RKO (cell line): ENCODE measurements at regions not wholly inside any gene's neighbourhood (a gene's known extent, or its start where the extent isn't known, plus 50 kb on each side); places are given as distances from the start of the nearest gene placed in this dataset.
"Not testable (repeated sequence)": the region's sequence is repeated elsewhere in the genome, so short reads cannot be mapped to it uniquely, and the experiment has no call there.

Experiments used
- DNase-seq: peaks from one replicate; pipeline ENCODE4 v3.0.0-alpha.2; 2016; ENCODE audit warnings: low spot score

- no peak for DNase-seq
Measured at GRCh38 chr18:67007999-67008398, 404.1 kb upstream of the CDH19 start.

- no peak for DNase-seq
Measured at GRCh38 chr18:67007085-67007484, 403.2 kb upstream of the CDH19 start.

- no peak for DNase-seq
Measured at GRCh38 chr18:67001052-67001451, 397.2 kb upstream of the CDH19 start.

GRCh38 chr18:66999003-66999402, 395.1 kb upstream of the CDH19 start:
- DNase-seq: no peak

GRCh38 chr18:66995270-66995669, 391.4 kb upstream of the CDH19 start:
- no peak for DNase-seq

- no peak for DNase-seq
Measured at GRCh38 chr18:66994790-66995189, 390.9 kb upstream of the CDH19 start.

GRCh38 chr18:66993492-66993891, 389.6 kb upstream of the CDH19 start:
- no peak for DNase-seq

GRCh38 chr18:66990909-66991308, 387.0 kb upstream of the CDH19 start:
- DNase-seq: no peak

GRCh38 chr18:66979009-66979408, 375.1 kb upstream of the CDH19 start:
- no peak for DNase-seq

GRCh38 chr18:66972681-66973080, 368.8 kb upstream of the CDH19 start:
- DNase-seq: no peak

GRCh38 chr18:66971960-66972359, 368.1 kb upstream of the CDH19 start:
- no peak for DNase-seq

- DNase-seq: no peak
Measured at GRCh38 chr18:66966171-66966570, 362.3 kb upstream of the CDH19 start.

- no peak for DNase-seq
Measured at GRCh38 chr18:66958309-66958708, 354.4 kb upstream of the CDH19 start.

- no peak for DNase-seq
Measured at GRCh38 chr18:66951750-66952149, 347.9 kb upstream of the CDH19 start.

- DNase-seq: no peak
Measured at GRCh38 chr18:66949419-66949818, 345.5 kb upstream of the CDH19 start.

GRCh38 chr18:66937546-66937945, 333.7 kb upstream of the CDH19 start:
- DNase-seq: no peak

- no peak for DNase-seq
Measured at GRCh38 chr18:66931010-66931409, 327.1 kb upstream of the CDH19 start.

GRCh38 chr18:66916834-66917233, 312.9 kb upstream of the CDH19 start:
- DNase-seq: no peak

- DNase-seq: no peak
Measured at GRCh38 chr18:66900837-66901236, 296.9 kb upstream of the CDH19 start.

GRCh38 chr18:66895631-66896030, 291.7 kb upstream of the CDH19 start:
- DNase-seq: no peak

- no peak for DNase-seq
Measured at GRCh38 chr18:66894851-66895250, 291.0 kb upstream of the CDH19 start.

GRCh38 chr18:66892388-66892787, 288.5 kb upstream of the CDH19 start:
- not testable (repeated sequence) for DNase-seq

GRCh38 chr18:66874812-66875474, 271.1 kb upstream of the CDH19 start:
- DNase-seq: no peak

GRCh38 chr18:66874375-66874774, 270.5 kb upstream of the CDH19 start:
- DNase-seq: no peak

- DNase-seq: no peak
Measured at GRCh38 chr18:66873899-66874298, 270.0 kb upstream of the CDH19 start.
